GM19025 (cell line): ENCODE measurements at regions not wholly inside any gene's neighbourhood (a gene's known extent, or its start where the extent isn't known, plus 50 kb on each side); places are given as distances from the start of the nearest gene placed in this dataset.

Experiments
- ATAC-seq: cut with Tn5 transposase; IDR thresholded peaks from one replicate; pipeline ENCODE4 v1.9.1; 2021; ENCODE audit warnings: mild to moderate bottlenecking, low read depth, moderate library complexity; ENCODE audit not compliant: unreplicated experiment

GRCh38 chr6:113556775-113557174 lies 300.4 kb upstream of the MARCKS start:
- no peak for ATAC-seq

DNA sequence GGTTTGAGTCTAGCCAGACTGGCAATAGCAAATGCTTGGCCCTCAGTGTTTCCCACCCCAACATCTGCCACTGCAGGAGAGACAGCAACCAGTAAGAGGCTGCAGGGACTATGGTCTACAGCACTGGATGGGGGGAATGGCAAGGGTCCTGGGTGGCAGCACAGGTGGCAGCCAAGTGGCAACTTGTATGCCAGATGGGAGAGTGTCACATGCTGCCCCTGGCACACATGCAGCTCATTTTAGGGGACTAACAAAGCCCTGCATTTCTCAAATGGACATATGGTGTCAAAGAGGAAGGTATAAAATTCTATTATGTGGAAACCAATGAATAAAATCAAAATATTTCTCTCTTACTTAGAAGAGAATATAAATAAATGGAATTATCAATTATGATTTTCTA lies 298.7 kb upstream of the MARCKS start:
- no peak for ATAC-seq

DNA sequence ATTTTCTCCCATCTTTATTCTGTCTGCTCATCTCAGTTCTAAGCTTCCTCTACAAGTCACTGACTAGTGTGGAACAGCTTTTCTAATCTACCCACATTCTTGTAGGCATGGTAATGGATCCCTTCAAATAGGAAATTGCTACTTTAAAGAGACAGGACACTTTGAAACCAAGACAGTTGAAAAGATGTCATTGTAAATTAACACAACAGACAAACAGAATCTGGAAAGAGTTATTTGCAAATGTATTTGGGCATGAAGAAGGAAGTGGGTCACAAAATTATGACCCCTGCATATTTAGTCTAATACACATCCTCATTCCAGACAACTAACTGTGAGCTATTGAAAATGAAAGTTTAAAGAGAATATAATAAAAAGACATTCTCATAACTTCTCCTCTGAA lies 298.2 kb upstream of the MARCKS start:
- ATAC-seq: no peak

DNA sequence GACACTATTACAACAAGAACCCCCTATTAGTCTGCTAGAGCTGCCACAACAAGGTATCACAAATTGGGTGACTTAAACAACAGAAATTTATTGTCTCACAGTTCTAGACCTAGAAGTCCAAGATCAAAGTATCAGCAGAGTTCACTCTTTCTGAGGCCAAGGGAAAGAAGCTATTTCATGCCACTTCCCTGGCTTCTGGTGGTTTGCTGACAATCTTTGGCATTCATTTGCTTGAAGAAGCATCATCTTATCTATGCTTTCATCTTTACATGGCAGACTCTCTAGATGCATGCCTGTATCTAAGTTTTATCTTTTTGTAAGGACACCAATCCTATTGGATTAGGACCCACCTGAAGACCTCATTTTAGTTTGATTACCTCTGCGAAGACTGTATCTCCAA lies 296.8 kb upstream of the MARCKS start:
- no peak for ATAC-seq

DNA sequence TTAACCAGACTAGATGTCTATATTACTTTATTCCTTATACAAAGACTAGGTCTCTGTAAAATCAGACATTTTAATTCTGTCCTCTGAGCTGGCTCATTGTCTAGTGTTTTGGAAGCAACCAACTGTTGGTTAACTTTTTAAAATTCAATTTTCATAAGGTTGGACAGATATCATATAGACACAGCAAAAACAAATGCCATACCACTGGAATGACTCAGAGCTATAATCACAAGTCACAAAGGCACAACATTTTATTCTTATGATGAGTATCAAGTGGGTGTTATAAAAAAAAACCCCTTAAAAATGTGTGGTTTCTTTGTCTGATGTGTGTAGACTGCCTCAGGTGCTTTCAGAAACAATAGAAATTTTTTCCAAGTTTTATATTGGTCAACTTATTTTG lies 296.2 kb upstream of the MARCKS start:
- ATAC-seq: no peak

DNA sequence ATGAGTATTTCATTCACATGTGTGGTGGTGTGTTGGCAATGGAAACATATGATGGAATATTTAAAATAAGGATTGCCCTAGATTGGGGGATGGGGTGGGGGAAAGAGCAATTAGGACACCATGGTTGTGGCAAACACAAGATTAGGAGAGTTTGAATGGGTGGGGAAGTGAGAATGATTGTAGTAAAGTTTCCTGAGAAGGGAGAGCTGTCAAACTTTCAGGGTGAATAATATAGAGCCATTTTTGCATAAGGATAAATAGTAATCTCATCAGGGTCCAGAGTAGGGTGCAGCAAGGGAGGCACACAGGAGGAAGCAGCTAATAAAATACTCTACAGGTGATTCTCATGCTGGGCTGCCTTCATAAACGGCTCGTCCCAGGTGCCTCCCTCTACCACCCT lies 294.9 kb upstream of the MARCKS start:
- ATAC-seq: no peak

GRCh38 chr6:113564371-113565171 lies 292.6 kb upstream of the MARCKS start:
- ATAC-seq: peak; percentile 86

GRCh38 chr6:113565306-113565705 lies 291.8 kb upstream of the MARCKS start:
- ATAC-seq: no peak

DNA sequence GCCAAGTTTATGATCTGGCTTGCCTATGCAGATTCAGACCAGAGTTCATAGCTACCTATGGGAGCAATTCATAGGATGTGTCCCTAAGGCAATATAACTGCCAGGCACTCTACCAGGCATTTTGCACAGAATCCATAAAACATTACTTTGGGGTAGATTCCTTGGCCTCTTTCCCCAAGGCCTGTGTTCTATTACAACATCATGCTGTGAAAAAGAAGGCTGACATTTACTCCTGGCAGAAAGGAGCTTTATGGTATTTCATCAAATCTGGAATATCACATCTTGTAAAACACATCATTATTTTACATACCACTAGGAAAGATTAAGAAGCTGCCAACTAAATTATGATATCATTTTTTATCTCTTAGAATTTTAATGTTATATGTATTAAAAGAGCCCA lies 287.0 kb upstream of the MARCKS start:
- no peak for ATAC-seq

- ATAC-seq: no peak
Measured at GRCh38 chr6:113570641-113571040, 286.5 kb upstream of the MARCKS start.

- no peak for ATAC-seq
Measured at GRCh38 chr6:113574147-113574546, 283.0 kb upstream of the MARCKS start.

DNA sequence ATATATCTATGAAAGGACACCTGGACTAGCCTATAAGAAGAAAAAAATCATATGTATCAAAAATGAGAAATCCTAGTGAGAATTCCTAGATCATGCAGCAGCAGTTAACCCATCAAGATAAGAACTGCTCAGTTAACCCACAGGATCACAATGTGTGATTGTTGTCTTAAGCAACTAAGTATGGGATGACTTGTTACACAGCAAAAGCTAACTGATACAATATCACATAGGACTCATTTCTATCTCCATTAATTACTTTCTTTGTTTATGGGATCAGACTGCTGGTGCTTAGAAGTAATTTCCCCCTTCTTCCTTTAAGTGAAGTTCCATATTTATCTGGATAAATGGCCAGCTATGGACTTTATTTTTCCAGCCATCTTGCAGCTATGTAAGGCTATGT lies 280.8 kb upstream of the MARCKS start:
- ATAC-seq: no peak

DNA sequence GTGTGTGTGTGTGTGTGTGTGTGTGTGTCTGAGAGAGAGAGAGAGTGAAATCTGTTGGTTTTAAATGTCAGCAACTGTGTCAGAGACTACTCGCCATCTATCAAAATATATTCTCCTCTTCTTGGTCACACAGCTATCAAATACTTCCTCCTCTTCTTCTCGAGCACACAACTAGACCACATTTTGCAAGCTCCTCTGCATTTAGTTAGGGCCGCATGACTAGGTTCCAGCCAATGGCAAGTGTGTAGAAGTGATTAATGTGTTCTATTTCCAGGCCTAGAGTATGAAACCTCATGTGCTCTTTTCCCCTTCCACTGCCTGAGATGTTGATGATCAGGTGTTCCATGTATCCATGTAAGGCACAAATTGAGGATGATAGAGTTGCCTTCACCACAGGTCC lies 278.5 kb upstream of the MARCKS start:
- ATAC-seq: no peak

DNA sequence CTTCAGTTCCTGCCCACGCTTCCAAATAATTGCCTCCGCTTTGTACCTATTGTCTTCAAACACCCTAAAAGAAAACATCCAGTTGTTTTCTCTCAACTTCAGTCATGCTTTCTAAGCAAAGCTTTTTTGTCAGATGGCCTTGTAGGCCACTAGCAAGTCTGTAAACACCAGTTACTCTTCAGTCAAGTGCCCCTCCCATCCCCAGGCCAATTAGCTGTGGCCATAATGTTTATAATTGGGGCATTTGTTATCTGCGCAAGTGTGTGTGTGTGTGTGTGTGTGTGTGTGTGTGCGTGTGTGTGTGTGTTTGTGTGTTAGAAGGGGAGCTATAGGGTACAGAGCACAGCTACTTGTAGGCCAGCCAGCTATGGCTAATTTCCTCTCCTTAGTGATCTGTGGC lies 272.4 kb upstream of the MARCKS start:
- ATAC-seq: no peak

DNA sequence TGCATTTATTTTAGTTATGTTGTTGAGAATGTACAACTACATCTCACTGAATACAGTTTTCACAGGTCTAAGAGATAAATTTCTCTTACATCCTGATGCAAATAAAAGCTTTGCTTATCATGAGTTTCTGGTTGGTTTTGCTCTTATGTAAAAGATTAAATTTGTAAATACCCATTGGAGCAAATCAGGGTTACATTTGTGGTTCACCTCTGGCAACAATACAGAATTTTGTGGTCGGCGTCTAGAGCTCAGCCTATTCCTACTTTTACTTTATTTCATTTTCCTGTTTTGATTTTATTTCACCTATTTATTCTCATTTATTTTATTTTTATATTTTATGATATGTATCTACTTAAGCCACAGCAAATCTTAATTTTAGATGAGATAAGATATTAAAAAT lies 271.9 kb upstream of the MARCKS start:
- ATAC-seq: no peak

- ATAC-seq: no peak
Measured at GRCh38 chr6:113586413-113587077, 270.6 kb upstream of the MARCKS start.

DNA sequence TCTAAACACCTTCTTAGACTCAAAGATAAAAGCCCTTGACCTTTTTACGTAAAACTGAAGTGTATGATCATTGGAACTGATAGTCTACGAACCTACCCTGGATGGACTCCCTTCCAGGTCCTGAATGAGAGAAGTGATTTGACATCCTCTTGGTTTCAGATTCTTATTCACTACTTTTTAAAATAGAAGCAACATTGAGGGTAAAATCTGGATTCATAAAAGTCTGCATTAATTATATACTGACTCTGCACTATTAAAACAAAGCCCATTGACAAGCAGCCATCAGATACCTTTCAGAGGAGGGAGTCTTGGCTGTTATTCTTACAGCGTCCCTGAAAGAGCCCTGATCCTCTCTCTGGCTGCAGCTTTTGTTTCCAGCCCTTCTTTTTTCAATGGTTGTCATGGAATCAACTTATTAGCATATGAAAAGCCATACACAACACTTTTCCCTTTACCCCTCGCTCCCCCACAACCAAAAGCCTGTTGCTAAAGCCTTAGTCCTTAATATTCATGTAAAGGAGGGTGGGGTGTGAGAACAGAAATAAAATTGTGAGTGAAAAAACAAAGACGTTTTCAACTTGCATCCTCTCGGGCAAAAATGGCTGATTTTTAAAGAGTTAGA lies 270.0 kb upstream of the MARCKS start:
- ATAC-seq: no peak

GRCh38 chr6:113588646-113589045 lies 268.5 kb upstream of the MARCKS start:
- no peak for ATAC-seq

DNA sequence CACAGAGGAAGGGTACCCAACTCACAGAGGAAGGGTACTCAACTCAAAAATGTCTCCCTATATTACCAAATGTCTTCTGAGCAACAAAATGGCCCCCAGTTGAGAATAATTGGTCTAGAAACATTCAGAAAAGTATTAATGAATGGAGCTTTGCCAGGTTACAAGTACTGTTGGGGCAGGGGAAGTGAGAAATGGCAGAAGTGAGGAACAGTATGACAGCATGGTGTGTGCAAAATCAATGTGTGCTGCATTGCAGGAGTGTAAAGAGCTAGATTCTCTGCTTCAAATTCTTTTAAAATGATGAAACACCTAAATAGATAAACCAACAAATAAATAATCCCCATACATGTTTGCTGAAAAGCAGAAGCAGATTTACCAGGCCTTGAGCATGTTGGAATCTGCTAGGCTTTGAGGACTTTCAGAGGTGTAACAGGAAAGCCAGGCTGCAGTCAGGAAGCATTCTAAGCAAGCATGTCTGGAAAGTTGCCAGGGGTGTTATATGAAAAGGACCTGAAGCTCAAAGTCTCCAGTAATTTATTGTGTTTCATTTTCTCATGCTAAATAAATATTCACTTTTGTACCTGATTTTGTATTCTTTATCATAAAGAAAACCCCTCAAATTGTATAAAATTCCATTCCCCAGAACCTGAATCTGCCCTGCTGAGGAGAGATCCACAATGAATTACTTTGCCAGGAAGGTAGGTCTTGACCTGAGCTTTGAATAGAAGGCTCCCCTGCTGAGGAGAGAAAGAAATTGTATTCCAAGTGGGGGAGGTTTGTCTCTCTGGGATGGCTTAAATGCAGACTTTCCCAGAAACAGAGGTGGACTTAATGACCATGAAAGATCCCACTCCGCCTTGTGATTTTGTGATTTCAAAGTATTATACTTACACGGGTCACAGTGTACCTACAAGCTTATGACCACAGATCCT lies 265.0 kb upstream of the MARCKS start:
- peak; percentile 45 for ATAC-seq

DNA sequence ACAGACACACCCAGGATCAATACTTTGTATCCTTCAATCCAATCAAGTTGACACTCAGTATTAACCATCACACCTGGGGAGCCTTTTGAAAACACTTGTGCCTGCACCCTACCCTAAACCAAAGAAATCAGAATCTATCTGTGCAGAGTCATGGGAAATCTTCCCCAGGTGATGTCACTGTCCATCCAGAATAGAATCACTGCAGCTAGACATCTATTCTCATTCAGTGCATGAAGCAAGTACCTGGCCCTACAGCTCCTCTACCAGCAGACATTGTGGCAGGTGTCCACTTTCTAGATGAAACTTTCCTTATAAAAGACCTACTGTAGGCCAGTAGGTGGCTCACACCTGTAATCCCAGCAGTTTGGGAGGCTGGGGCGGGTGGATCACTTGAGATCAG lies 262.4 kb upstream of the MARCKS start:
- ATAC-seq: no peak

GRCh38 chr6:113595911-113596376 lies 261.2 kb upstream of the MARCKS start:
- ATAC-seq: no peak
